NCI-H82 treated with DMSO at 0.1 percent for 48 hours (cell line): ENCODE measurements at regions not wholly inside any gene's neighbourhood (a gene's known extent, or its start where the extent isn't known, plus 50 kb on each side); places are given as distances from the start of the nearest gene placed in this dataset.

ENCODE experiments used
- DNase-seq: peaks from one replicate; lab custom pipeline; 2025; ENCODE audit not compliant: unreplicated experiment; lab: John Stamatoyannopoulos, UW

GRCh38 chr7:130896051-130896881, 162.3 kb upstream of the KLF14 start:
- no peak for DNase-seq

GRCh38 chr7:130896898-130897514, 163.0 kb upstream of the KLF14 start:
- no peak for DNase-seq

GRCh38 chr7:130897515-130898419, 163.8 kb upstream of the KLF14 start:
- no peak for DNase-seq

DNA sequence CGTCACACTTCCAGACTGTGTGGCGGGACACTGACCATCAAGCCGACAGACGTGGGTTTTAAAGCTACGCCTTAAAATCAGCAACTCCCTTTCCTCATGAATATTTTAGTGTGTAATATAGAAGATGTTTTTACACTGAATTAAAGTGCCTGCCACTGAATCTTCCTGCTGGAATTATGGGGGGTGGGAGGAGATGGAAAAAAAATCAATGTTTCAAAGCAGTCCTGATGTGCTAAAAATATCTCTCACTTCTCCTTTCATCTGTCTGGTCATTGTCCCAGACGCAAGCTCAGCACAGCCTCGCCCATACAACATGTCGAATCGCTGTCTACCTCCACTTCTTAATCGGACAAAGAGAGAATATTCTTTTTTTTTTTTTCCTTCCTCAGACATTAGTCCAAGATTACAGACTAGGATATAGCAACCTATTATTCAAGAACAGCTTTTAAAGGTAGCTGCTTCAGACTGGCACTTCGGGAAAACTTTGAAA, 165.1 kb upstream of the KLF14 start:
- no peak for DNase-seq

GRCh38 chr7:130899638-130900401, 165.8 kb upstream of the KLF14 start:
- no peak for DNase-seq

DNA sequence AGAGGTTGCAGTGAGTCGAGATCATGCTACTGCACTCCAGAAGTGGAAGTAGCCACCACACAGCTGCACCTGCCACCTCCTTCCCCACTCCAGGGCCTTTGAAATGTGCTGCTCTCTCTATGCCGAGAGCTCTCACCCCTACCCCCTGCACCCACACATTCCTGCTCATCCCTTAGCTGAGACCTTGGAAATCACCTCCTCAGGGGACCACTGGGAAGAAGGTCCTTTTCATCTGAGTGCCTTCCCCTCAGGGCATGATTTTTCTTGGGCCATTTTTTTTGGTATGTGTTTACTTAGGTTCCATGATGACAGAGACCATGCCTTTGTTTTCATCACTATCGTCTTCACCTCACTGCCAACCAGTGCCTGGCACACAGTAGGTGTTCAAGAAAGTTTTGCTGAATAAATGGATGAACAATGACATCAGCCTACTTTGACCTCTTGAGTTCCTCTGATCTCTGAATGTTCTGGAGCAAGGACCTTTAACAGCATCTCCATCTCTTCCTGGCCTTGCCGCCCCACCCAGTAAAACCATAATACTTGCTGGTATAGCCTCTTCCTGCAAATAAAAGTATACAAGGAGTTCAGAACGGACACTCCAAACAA, 166.6 kb upstream of the KLF14 start:
- DNase-seq, result no peak

- DNase-seq, result peak; percentile 31
These were observed 167.3 kb upstream of the KLF14 start for GRCh38 chr7:130901209-130901783.

DNA sequence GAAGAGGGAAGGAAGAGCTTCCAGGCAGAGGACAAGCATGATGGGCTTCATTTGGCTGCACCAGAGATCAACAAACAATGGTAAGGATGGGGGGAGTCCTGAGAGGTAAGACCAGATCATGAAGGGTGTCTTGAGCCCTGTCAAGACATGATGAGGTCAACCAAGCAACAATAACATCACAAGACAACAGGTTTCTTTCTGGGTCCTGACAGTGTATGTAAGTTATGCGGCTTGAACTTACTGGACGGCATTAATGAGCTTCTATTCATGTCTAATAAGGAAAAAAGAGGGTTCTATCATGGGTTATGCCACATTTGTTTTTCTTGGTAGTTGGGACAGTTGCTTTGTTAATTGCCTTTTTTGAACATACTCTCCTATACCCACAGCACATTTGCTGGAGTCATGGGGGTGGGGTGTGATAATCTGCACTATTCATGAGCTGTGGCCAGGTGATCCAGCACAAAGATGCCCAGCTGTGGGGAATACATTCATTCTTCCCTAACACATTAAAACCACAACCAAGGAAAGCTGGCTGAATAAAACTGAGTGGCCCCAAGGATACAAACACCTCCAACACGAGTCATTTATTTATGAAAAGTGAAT, 168.8 kb upstream of the KLF14 start:
- no peak for DNase-seq

DNA sequence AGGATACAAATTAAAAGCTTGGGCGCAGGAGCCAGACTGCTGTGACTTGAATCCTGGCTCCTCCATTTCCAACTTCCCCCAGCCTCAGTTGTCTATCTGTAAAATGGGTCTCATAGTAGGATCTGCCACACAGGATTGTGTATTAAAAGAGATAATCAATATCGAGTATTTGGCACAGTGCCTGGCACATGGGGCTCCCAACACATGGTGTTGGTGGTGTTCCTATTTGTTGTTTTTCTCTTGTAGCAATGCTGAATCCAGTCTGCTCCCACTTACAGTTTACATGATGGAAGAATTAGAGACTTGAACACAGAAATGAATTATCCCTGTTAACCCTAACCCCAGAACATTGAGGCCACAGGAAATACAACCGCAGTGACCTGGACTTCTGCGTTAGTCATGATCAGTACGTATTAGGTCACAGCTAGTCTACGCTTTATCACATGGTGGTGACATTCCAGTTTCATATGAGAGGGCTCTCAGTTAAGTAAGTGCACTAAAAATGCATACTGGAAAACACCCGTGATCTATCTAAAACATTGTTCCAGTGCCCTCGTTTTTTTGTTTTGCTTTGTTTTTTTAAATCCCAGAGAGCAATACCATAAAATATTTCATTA, 169.5 kb upstream of the KLF14 start:
- DNase-seq, result no peak

- DNase-seq, result no peak
These were observed 170.2 kb upstream of the KLF14 start for GRCh38 chr7:130904031-130904757.

DNA sequence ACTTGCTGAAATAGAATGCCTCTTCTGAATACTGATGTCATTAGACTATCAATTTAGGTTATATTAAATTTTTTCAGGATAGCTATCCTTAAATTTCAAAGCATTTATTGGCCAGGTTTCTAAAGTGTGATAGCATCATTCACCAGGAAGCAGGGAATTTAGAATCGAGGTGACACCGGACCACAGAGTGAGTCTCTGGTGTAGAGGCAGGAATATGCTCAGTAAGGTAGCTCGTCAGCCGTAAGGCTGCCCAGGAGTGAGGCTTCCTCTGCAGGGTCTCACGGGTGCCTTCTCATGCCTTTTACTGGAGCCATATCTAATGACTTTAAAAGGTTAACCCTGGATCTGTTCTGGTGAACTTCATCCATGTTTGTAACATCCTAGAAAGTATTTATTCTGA, 170.8 kb upstream of the KLF14 start:
- no peak for DNase-seq

GRCh38 chr7:130906575-130906974, 172.6 kb upstream of the KLF14 start:
- DNase-seq, result no peak

GRCh38 chr7:130907439-130907838, 173.4 kb upstream of the KLF14 start:
- no peak for DNase-seq

DNA sequence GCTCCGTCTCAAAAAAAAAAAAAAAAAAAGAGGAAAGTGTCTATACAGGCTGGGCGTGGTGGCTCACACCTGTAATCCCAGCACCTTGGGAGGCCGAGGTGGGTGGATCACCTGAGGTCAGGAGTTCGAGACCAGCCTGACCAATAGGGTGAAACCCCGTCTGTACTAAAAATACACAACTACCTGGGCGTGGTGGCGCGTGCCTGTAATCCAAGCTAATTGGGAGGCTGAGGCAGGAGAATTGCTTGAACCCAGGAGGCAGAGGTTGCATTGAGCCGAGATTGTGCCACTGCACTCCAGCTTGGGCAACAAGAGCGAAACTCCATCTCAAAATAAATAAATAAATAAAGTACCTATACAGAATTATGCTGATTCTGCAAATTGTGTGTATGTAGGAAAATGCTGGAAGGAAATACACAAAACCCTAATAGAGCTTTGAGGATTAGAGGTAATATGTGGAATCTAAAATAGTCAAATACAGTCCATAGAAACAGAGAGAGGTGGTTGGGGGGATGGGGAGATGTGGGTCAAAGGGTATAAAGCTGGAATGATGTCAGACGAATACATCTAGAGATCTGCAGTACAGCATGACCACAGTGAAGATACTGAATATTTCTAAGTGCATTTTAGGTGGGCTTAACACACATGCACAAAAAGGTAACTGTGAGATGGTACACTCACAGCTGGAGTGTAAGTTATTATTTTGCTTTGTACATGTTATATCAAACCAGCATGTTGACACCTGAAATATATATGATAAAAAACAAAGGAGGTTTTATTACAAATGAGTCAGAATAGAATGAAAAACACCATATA, 174.5 kb upstream of the KLF14 start:
- no peak for DNase-seq

- no peak for DNase-seq
These were observed 175.3 kb upstream of the KLF14 start for GRCh38 chr7:130909161-130909836.

DNA sequence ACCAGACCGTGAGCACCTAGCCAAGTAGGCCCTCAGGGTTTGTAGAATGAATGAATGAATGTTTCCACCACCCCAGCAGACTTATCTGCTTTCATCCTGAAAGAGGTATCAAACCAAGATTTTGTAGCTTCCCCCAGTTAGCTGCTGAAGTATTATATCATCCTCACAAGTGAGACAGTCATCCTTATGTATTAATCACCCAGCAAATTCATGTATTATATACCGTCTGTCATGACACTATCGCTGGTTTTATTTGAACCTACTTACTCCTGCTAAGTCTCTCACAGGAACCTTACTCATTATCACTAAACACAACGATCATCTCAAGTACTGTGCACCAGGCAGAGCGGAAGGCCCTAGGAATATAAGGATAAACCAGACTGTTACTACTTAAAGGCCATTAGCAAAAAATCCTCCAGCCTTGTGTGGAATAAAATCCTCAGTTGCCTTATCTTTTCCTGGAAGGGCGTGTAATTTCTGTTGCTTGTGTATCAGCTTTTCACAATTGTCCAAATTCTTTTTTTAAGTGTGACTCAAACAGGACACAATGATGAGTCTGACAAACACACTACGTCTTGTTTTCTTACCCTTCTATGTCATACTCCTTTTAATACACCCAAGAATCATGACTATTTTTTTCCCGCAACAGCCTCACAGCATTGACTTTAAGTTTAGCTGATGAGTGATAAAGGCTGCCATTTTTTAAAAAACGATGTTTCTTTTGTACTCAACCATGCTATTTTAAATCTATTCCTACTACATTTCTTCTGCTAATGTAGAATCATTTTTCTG, 176.1 kb upstream of the KLF14 start:
- no peak for DNase-seq
